Hepatocyte (in vitro differentiated cells): ENCODE measurements at regions not wholly inside any gene's neighbourhood (a gene's known extent, or its start where the extent isn't known, plus 50 kb on each side); places are given as distances from the start of the nearest gene placed in this dataset.

Experiments used
- CTCF ChIP-seq: fragments of 200-600 bp; sonication (generic); IDR thresholded peaks from 2 replicates; pipeline ENCODE4 v1.5.1; 2016; ENCODE audit warnings: antibody characterized with exemption, mild to moderate bottlenecking; ENCODE audit not compliant: poor library complexity
- EZH2 ChIP-seq: fragments of 200-600 bp; sonication (generic); IDR thresholded peaks from 2 replicates; pipeline ENCODE4 v1.6.1; 2016; ENCODE audit warnings: antibody characterized with exemption, mild to moderate bottlenecking, borderline replicate concordance
- EZH2phosphoT487 ChIP-seq: fragments of 200-600 bp; sonication (generic); IDR thresholded peaks from one replicate; pipeline ENCODE4 v1.6.1; 2018; ENCODE audit warnings: antibody characterized with exemption, mild to moderate bottlenecking, low read depth, moderate library complexity; ENCODE audit not compliant: unreplicated experiment, severe bottlenecking

GRCh38 chr2:173472112-173472511, 117.4 kb downstream of the CDCA7 start:
- TF ChIP-seq EZH2 (no peak), CTCF (no peak), EZH2phosphoT487 (no peak)
